CD4-positive, alpha-beta memory T cell (primary cell): ENCODE measurements at regions not wholly inside any gene's neighbourhood (a gene's known extent, or its start where the extent isn't known, plus 50 kb on each side); places are given as distances from the start of the nearest gene placed in this dataset.

Source experiments
- CTCF ChIA-PET: fragments of 350-600 bp; sonication (Branson Sonifier 250); formaldehyde crosslinking; loops from one replicate; lab custom pipeline; 2021; ENCODE audit warnings: inconsistent platforms; ENCODE audit not compliant: partially characterized antibody; lab: Charles Lee
- POLR2A ChIA-PET: fragments of 350-600 bp; sonication (Branson Sonifier 250); formaldehyde crosslinking; loops from one replicate; lab custom pipeline; 2021; ENCODE audit not compliant: partially characterized antibody; lab: Charles Lee
- DNase-seq, 5 donors: peaks; one replicate each; pipeline versions ENCODE4 v3.0.0 to v3.0.0-alpha.2; 2020 to 2022; ENCODE audit warnings: mixed read lengths in 1 of 5
- H3K27ac ChIP-seq: one replicate; pipeline ENCODE4 v1.7.0; 2013; ENCODE audit warnings: low read depth, low read length
- H3K27me3 ChIP-seq: 2 replicates; pipeline ENCODE4 v1.7.0; 2013; ENCODE audit warnings: mild to moderate bottlenecking, low read length, moderate library complexity; ENCODE audit not compliant: insufficient read depth
- H3K36me3 ChIP-seq: 2 replicates; pipeline ENCODE4 v1.7.0; 2013; ENCODE audit warnings: mild to moderate bottlenecking, low read length, moderate library complexity; ENCODE audit not compliant: insufficient read depth
- H3K4me1 ChIP-seq: 2 replicates; pipeline ENCODE4 v1.7.0; 2013; ENCODE audit warnings: mild to moderate bottlenecking, low read length, moderate library complexity; ENCODE audit not compliant: insufficient read depth
- H3K4me3 ChIP-seq, 2 donors: one replicate each; pipeline ENCODE4 v1.7.0; 2013; ENCODE audit warnings: low read length in 2 of 2, mild to moderate bottlenecking in 1 of 2
- H3K9me3 ChIP-seq, 2 donors: one replicate each; pipeline ENCODE4 v1.7.0; 2013; ENCODE audit warnings: low read length in 2 of 2, control low read depth in 1 of 2; ENCODE audit not compliant: control insufficient read depth in 1 of 2
- H3K27ac Mint-ChIP-seq, 7 donors: one replicate each; pipeline ENCODE4 v1.8.0; 2020 to 2021; ENCODE audit warnings: mixed read lengths in 7 of 7, mild to moderate bottlenecking in 6 of 7, inconsistent platforms in 3 of 7, moderate library complexity in 3 of 7
- H3K27me3 Mint-ChIP-seq, 2 donors: one replicate each; pipeline ENCODE4 v1.8.0; 2020 to 2021; ENCODE audit warnings: mixed read lengths in 2 of 2
- H3K36me3 Mint-ChIP-seq, 2 donors: one replicate each; pipeline ENCODE4 v1.8.0; 2020 to 2021; ENCODE audit warnings: mixed read lengths in 2 of 2, inconsistent platforms in 1 of 2, mild to moderate bottlenecking in 1 of 2
- H3K4me1 Mint-ChIP-seq, 4 donors: one replicate each; pipeline ENCODE4 v1.8.0; 2020 to 2021; ENCODE audit warnings: mixed read lengths in 4 of 4, mild to moderate bottlenecking in 1 of 4
- H3K4me3 Mint-ChIP-seq, 8 donors: one replicate each; pipeline ENCODE4 v1.8.0; 2020 to 2021; ENCODE audit warnings: mixed read lengths in 8 of 8, mild to moderate bottlenecking in 7 of 8, moderate library complexity in 6 of 8, inconsistent platforms in 3 of 8
- H3K9me3 Mint-ChIP-seq, 8 donors: one replicate each; pipeline ENCODE4 v1.8.0; 2020 to 2021; ENCODE audit warnings: mixed read lengths in 8 of 8, mild to moderate bottlenecking in 5 of 8, inconsistent platforms in 3 of 8, moderate library complexity in 1 of 8
- intact Hi-C: fragments of 100-400 bp; cut with micrococcal nuclease; formaldehyde crosslinking; loops from one replicate; pipeline ENCODE4 v1.15.1; 2023

DNA sequence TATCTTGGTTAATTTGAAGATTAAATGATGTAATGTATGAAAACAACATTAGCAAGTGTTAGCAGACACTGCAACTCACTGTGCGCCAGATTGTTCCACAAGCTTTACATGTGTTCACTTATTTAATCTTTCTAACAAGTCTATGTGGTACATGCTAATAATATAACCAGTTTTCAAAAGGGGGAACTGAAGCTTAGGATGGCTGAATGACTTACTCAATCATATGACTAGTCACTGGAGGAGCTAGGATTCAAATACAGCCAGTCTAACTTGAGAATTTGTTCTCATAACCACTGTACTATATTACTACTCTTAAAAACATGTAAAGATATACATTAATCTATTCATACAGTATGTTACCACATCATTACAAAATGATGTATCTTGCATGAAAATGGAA lies 60.5 kb upstream of the LRIG3 start:
- H3K4me1 ChIP-seq: no peaks in the 10 kb centered on the region
- no peak overlapping the region for H3K4me3 ChIP-seq
- H3K4me3 Mint-ChIP-seq: no peak overlapping the region
- no peak for DNase-seq
- H3K4me1 Mint-ChIP-seq: no peaks in the 10 kb centered on the region
- CTCF ChIA-PET: no interaction called here
- POLR2A ChIA-PET: no interaction called here
- H3K9me3 Mint-ChIP-seq: peaks cover 0 to 6% (median under 1%) of the 10 kb centered on the region in 8 donors
- H3K36me3 ChIP-seq: no peaks in the 10 kb centered on the region
- H3K27me3 ChIP-seq: no peaks in the 10 kb centered on the region
- no peak overlapping the region for H3K27ac Mint-ChIP-seq
- no peaks in the 10 kb centered on the region for H3K36me3 Mint-ChIP-seq
- no peaks in the 10 kb centered on the region for H3K27me3 Mint-ChIP-seq
- H3K9me3 ChIP-seq: no peaks in the 10 kb centered on the region
- intact Hi-C loops: no loop called here
- no peak overlapping the region for H3K27ac ChIP-seq

DNA sequence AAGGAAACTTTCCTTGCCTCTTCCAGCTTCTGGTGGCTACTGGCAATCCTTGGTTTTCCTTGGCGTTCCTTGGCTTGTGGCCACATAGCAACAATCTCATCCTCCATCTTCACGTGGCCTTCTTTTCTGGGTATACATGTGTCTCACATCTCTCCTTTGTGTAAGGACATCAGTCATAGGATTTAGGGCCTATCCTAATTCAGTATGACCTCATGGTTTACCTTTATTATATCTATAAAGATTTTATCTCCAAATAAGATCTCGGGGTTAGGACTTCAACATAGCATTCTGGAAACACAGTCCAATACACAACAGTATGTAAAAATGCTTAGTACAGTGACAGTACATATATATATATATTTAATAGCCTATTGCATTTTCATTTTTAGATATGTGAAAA lies 58.4 kb upstream of the LRIG3 start:
- H3K4me3 Mint-ChIP-seq: no peak overlapping the region
- Histone ChIP-seq H3K36me3 (no peaks in the 10 kb centered on the region), H3K9me3 (no peaks in the 10 kb centered on the region), H3K4me1 (no peaks in the 10 kb centered on the region), H3K27me3 (no peaks in the 10 kb centered on the region), H3K4me3 (no peak overlapping the region), H3K27ac (no peak overlapping the region)
- no peak for DNase-seq
- peaks cover 0 to 4% (median 0%) of the 10 kb centered on the region in 8 donors for H3K9me3 Mint-ChIP-seq
- no peaks in the 10 kb centered on the region for H3K36me3 Mint-ChIP-seq
- no peaks in the 10 kb centered on the region for H3K27me3 Mint-ChIP-seq
- ChIA-PET CTCF (no interaction called here), POLR2A (no interaction called here)
- H3K4me1 Mint-ChIP-seq: no peaks in the 10 kb centered on the region
- intact Hi-C loops: no loop called here
- H3K27ac Mint-ChIP-seq: no peak overlapping the region

DNA sequence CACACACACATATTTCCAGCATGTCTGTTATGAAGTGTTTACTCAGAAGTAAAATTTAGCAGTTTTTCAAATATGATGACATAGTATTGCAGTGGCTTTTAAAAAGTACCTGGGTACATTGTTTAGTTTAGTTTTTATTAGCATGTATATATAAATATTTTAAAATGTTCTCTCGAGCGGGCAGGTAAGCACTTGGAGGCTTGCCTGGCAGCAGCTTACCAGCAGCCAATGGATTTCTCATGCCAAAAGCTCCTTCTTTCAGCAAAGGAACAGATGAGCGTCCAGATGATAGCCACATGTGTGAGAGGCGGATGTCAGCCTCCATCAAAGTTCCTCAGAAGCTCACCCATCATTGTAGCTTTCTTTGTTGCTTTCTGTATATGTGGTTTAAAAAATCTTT lies 57.2 kb upstream of the LRIG3 start:
- Histone ChIP-seq H3K27ac (no peak overlapping the region), H3K4me3 (no peak overlapping the region), H3K4me1 (no peaks in the 10 kb centered on the region), H3K36me3 (no peaks in the 10 kb centered on the region), H3K27me3 (no peaks in the 10 kb centered on the region), H3K9me3 (no peaks in the 10 kb centered on the region)
- Mint-ChIP-seq H3K27ac (no peak overlapping the region), H3K4me1 (no peaks in the 10 kb centered on the region), H3K4me3 (no peak overlapping the region), H3K36me3 (no peaks in the 10 kb centered on the region), H3K9me3 (peaks cover 0 to 4% (median 0%) of the 10 kb centered on the region in 8 donors), H3K27me3 (no peaks in the 10 kb centered on the region)
- POLR2A ChIA-PET: no interaction called here
- DNase-seq: no peak
- intact Hi-C loops: no loop called here
- CTCF ChIA-PET: no interaction called here

DNA sequence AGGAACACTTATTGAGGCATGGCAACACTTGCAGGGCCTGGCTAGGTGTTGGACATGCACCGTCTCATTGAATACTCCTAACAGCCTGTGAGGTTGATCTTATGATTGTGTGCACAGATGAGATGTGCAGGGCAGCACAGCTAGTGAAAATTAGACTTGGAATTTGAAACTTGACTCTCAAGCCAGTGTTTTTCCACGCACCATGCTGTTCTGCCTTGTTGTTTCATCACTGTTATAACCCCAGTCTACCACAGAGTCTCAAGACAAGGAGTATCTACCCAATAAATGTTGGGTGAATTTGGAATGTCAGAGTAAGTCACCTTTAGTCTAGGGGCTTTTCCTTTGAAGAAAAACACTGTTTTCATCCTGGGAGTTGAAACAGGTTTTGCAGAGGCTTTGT lies 55.8 kb upstream of the LRIG3 start:
- no peaks in the 10 kb centered on the region for H3K36me3 Mint-ChIP-seq
- no peaks in the 10 kb centered on the region for H3K4me1 ChIP-seq
- no peaks in the 10 kb centered on the region for H3K9me3 ChIP-seq
- H3K27me3 ChIP-seq: no peaks in the 10 kb centered on the region
- ChIA-PET POLR2A (no interaction called here), CTCF (no interaction called here)
- H3K4me3 Mint-ChIP-seq: no peak overlapping the region
- H3K27ac ChIP-seq: no peak overlapping the region
- no peak for DNase-seq
- H3K36me3 ChIP-seq: no peaks in the 10 kb centered on the region
- H3K4me3 ChIP-seq: no peak overlapping the region
- intact Hi-C loops: no loop called here
- no peak overlapping the region for H3K27ac Mint-ChIP-seq
- no peaks in the 10 kb centered on the region for H3K27me3 Mint-ChIP-seq
- no peaks in the 10 kb centered on the region for H3K4me1 Mint-ChIP-seq
- H3K9me3 Mint-ChIP-seq: peaks cover 0 to 4% (median 0%) of the 10 kb centered on the region in 8 donors
